ENCODE measurements at regions not wholly inside any gene's neighbourhood (a gene's known extent, or its start where the extent isn't known, plus 50 kb on each side); places are given as distances from the start of the nearest gene placed in this dataset.

DNA sequence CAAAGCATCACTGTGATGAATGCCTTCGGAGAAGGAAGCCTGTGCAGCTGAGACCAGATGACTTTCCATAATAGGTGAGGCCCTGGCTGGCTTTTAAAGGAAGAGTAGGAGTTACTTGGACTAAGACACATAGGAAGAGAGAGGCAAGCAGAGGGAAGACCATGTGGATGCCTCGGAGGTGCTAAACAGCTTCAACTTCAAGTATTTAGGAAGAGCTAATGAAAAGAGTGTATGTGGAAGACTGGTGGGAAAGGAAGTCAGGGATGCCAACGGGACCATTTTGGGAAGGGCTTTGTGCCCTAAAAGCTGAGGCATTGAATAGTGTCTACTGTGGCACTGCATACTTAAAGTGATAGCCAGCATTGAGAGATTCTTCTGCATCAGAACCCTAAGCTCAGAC lies 69.3 kb upstream of the OPCML start:
- Histone ChIP-seq H3K27me3 (peaks cover 5% of the 10 kb centered on the region), H3K4me1 (no peaks in the 10 kb centered on the region), H3K36me3 (no peaks in the 10 kb centered on the region), H3K27ac (no peak overlapping the region), H3K9me3 (no peaks in the 10 kb centered on the region), H3K4me3 (no peak overlapping the region)
- TF ChIP-seq EP300 (IDR thresholded peaks at IDR 0.05), result no peak
- TF ChIP-seq, protein P1, sequence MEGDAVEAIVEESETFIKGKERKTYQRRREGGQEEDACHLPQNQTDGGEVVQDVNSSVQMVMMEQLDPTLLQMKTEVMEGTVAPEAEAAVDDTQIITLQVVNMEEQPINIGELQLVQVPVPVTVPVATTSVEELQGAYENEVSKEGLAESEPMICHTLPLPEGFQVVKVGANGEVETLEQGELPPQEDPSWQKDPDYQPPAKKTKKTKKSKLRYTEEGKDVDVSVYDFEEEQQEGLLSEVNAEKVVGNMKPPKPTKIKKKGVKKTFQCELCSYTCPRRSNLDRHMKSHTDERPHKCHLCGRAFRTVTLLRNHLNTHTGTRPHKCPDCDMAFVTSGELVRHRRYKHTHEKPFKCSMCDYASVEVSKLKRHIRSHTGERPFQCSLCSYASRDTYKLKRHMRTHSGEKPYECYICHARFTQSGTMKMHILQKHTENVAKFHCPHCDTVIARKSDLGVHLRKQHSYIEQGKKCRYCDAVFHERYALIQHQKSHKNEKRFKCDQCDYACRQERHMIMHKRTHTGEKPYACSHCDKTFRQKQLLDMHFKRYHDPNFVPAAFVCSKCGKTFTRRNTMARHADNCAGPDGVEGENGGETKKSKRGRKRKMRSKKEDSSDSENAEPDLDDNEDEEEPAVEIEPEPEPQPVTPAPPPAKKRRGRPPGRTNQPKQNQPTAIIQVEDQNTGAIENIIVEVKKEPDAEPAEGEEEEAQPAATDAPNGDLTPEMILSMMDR (IDR thresholded peaks at IDR 0.05), result no peak
- TF ChIP-seq POLR2A (IDR thresholded peaks at IDR 0.05), result no peak
- no peak for TF ChIP-seq POLR2AphosphoS5 (IDR thresholded peaks at IDR 0.05)
- no peak for ATAC-seq
- 52 to 64% methylated on average over 2 to 3 of the region's 3 CpGs for WGBS, 2 donors (ENCODE audit: low coverage in 1 of 2)

DNA sequence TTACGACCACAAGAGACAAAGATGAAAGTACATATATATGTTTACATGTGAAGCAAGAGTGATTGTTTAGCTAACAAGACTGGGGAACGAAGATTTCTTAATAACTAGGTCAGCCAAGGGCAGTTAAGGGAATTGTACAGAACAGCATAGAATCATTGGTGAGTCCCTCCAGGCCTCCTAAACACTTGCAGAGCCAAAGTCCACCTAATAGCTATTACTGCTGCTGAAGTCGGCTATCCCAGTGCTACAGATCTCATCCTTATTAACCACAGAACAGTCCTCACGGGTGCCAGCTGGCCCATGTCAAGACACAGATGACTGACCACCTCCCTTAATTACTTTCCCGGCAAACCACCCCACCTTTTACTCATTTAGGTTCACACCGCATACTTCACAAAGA lies 68.5 kb upstream of the OPCML start:
- peaks cover 11% of the 10 kb centered on the region for H3K27me3 ChIP-seq
- WGBS, 2 donors (ENCODE audit: low coverage in 1 of 2), result 25 to 34% methylated on average over 5 to 6 of the region's 6 CpGs
- TF ChIP-seq, protein P1 (IDR thresholded peaks at IDR 0.05), result no peak
- TF ChIP-seq EP300 (IDR thresholded peaks at IDR 0.05), result no peak
- TF ChIP-seq POLR2AphosphoS5 (IDR thresholded peaks at IDR 0.05), result no peak
- no peak for TF ChIP-seq POLR2A (IDR thresholded peaks at IDR 0.05)
- H3K4me1 ChIP-seq, result no peaks in the 10 kb centered on the region
- H3K4me3 ChIP-seq, result no peak overlapping the region
- H3K36me3 ChIP-seq, result no peaks in the 10 kb centered on the region
- H3K9me3 ChIP-seq, result no peaks in the 10 kb centered on the region
- no peak for ATAC-seq
- no peak overlapping the region for H3K27ac ChIP-seq

DNA sequence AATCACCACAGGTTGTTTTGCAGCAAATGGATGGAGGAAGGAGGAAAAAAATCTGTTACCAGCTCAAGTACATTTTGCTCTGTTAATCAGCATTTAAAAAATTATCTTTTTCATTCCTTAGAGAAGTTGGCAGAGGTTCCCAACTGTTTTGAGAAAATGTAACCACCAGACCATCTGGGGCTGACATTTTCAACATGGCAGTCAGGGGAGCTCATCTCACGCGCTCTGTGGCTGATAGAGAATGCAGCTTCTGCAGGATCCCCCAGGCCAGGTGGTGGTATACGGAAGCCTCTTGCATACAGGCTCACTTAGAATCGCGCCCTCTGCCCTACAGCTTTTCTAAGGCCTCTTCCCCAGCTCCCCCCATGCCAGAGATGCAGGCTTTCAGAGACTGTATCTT lies 68.0 kb upstream of the OPCML start:
- H3K27ac ChIP-seq, result no peak overlapping the region
- H3K4me1 ChIP-seq, result no peaks in the 10 kb centered on the region
- H3K9me3 ChIP-seq, result no peaks in the 10 kb centered on the region
- ATAC-seq, result no peak
- H3K36me3 ChIP-seq, result no peaks in the 10 kb centered on the region
- 49 to 55% methylated on average over 3 to 4 of the region's 5 CpGs for WGBS, 2 donors (ENCODE audit: low coverage in 1 of 2)
- H3K27me3 ChIP-seq, result peaks cover 14% of the 10 kb centered on the region
- H3K4me3 ChIP-seq, result no peak overlapping the region
- TF ChIP-seq POLR2AphosphoS5 (IDR thresholded peaks at IDR 0.05) (no peak), EP300 (IDR thresholded peaks at IDR 0.05) (no peak), POLR2A (IDR thresholded peaks at IDR 0.05) (no peak)
- TF ChIP-seq, protein P1 (IDR thresholded peaks at IDR 0.05), result no peak

DNA sequence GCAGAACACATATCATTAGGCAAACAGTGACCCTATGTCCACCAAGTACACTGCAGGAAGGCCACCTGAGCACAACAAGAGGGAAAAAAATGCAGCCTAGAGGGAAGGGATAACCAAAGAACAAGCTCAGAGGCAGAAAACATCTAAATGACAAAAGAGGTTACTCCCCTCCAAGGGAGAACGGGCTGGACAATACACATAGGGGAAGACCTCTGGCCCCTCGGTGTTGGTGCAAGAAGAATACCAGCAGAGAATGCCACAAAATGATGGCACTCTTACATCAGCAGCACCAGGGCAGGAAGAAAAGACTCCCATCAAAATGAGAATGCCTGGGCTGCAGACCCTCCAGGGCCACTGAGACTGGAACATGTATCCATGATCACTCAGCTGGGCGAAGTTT lies 66.6 kb upstream of the OPCML start:
- Histone ChIP-seq H3K4me3 (no peak overlapping the region), H3K4me1 (no peaks in the 10 kb centered on the region), H3K9me3 (no peaks in the 10 kb centered on the region), H3K27ac (no peak overlapping the region), H3K27me3 (peaks cover 10% of the 10 kb centered on the region), H3K36me3 (no peaks in the 10 kb centered on the region)
- TF ChIP-seq POLR2A (IDR thresholded peaks at IDR 0.05) (no peak), POLR2AphosphoS5 (IDR thresholded peaks at IDR 0.05) (no peak), EP300 (IDR thresholded peaks at IDR 0.05) (no peak)
- TF ChIP-seq, protein P1 (IDR thresholded peaks at IDR 0.05), result no peak
- ATAC-seq, result no peak
- 57 to 63% methylated on average over 2 to 3 of the region's 3 CpGs for WGBS, 2 donors (ENCODE audit: low coverage in 1 of 2)

DNA sequence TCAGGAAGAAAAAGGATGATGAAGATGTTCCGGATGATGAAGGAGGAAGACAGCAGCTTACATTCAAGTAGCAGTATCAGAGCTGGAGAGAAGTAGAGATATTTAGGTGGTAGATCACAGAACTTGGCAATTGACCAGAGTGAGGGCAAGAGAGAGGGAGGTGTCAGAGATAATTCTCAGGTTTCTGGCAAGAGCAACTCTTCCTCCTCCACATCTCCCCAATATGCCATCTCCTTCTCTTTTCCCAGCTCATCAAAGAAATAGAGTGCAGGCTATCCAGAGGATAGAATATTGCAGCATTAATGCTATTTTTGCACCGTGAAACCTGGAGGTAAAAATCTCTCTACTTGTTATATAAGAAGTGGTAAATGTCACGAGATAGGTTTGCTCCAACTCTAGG lies 64.9 kb upstream of the OPCML start:
- WGBS, 2 donors (ENCODE audit: low coverage in 1 of 2), result 41 to 69% methylated on average over 3 of the region's 3 CpGs
- peaks cover 10% of the 10 kb centered on the region for H3K27me3 ChIP-seq
- no peak overlapping the region for H3K27ac ChIP-seq
- no peak for ATAC-seq
- H3K4me3 ChIP-seq, result no peak overlapping the region
- no peaks in the 10 kb centered on the region for H3K36me3 ChIP-seq
- H3K9me3 ChIP-seq, result no peaks in the 10 kb centered on the region
- TF ChIP-seq POLR2AphosphoS5 (IDR thresholded peaks at IDR 0.05) (no peak), EP300 (IDR thresholded peaks at IDR 0.05) (no peak), POLR2A (IDR thresholded peaks at IDR 0.05) (no peak)
- TF ChIP-seq, protein P1 (IDR thresholded peaks at IDR 0.05), result no peak
- no peaks in the 10 kb centered on the region for H3K4me1 ChIP-seq
